ENCODE measurements at regions not wholly inside any gene's neighbourhood (a gene's known extent, or its start where the extent isn't known, plus 50 kb on each side); places are given as distances from the start of the nearest gene placed in this dataset.

- no peak for DNase-seq
Measured at GRCh38 chr14:61627612-61628011, 67.7 kb upstream of the HIF1A start.

GRCh38 chr14:61628016-61628725 is 67.1 kb upstream of the HIF1A start:
- peak; percentile 43 to 57 (median 52) for DNase-seq

GRCh38 chr14:61630399-61631044 is 64.8 kb upstream of the HIF1A start:
- no peak for DNase-seq

- DNase-seq: no peak
Measured at GRCh38 chr14:61631045-61631687, 64.1 kb upstream of the HIF1A start.

GRCh38 chr14:61632401-61632800 is 62.9 kb upstream of the HIF1A start:
- no peak for DNase-seq

- no peak for DNase-seq
Measured at GRCh38 chr14:61632807-61633206, 62.5 kb upstream of the HIF1A start.

- DNase-seq: peak in 2 of 3 donors; percentile 43 to 71
Measured at GRCh38 chr14:61636291-61636690, 59.0 kb upstream of the HIF1A start.

GRCh38 chr14:61636779-61637178 is 58.5 kb upstream of the HIF1A start:
- DNase-seq: peak in 2 of 3 donors; percentile 57 to 59

- no peak for DNase-seq
Measured at GRCh38 chr14:61638595-61639387, 56.5 kb upstream of the HIF1A start.

GRCh38 chr14:61640158-61641136 is 54.9 kb upstream of the HIF1A start:
- no peak for DNase-seq

GRCh38 chr14:61641914-61642613 is 53.2 kb upstream of the HIF1A start:
- DNase-seq: peak in 1 of 3 donors; percentile 24

GRCh38 chr14:61642614-61642982 is 52.7 kb upstream of the HIF1A start:
- no peak for DNase-seq

- DNase-seq: peak; percentile 47 to 77 (median 69)
Measured at GRCh38 chr14:61643555-61643954, 51.8 kb upstream of the HIF1A start.

- DNase-seq: peak in 2 of 3 donors; percentile 18 to 40
Measured at GRCh38 chr14:61644175-61644574, 51.1 kb upstream of the HIF1A start.

- DNase-seq: no peak
Measured at GRCh38 chr14:61644834-61645233, 50.5 kb upstream of the HIF1A start.

GRCh38 chr14:61645247-61645646 is 50.1 kb upstream of the HIF1A start:
- no peak for DNase-seq
